ENCODE measurements at regions not wholly inside any gene's neighbourhood (a gene's known extent, or its start where the extent isn't known, plus 50 kb on each side); places are given as distances from the start of the nearest gene placed in this dataset.

DNA sequence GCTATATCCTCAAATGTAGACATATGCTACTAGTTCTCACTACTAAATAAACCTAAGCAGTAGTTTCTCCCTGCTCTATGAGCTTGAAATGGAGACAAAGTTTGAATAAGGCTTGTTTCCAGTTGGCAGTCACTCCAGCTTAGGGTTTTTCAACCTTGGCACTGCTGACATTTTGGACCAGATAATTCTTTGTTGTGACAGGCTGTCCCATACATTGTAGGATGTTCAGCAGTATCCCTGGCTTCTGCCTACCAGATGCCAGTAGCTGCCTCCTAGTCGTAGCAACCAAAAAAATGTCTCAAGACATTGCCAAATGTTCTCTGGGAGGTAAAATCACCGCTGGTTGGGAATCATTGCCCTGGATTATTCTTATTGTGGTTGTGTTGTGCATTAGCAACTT is 182.7 kb upstream of the PARD3B start:
- Histone ChIP-seq H3K36me3 (ENCODE audit: control insufficient read depth in 2 of 2, insufficient read depth in 1 of 2, low read length in 2 of 2) (no peaks in the 10 kb centered on the region), H3K27ac (ENCODE audit: extremely low read depth, low read depth, low read length) (no peak overlapping the region), H3K4me1 (ENCODE audit: control insufficient read depth, insufficient read depth, low read length) (no peaks in the 10 kb centered on the region), H3K9me3 (ENCODE audit: control insufficient read depth, insufficient read depth, low read depth, low read length) (no peaks in the 10 kb centered on the region), H3K4me3 (ENCODE audit: low read depth, low read length) (no peak overlapping the region)
- ChIA-PET CTCF (interaction anchor here (0.7 to 1.2 kb wide), 2 partner anchors 57 to 1359 kb away, joined by 3 to 4 read pairs; no protein-coding TSS in a partner anchor), POLR2A (no interaction called here)
- no peak for TF ChIP-seq ZNF792 (tag by site-specific recombination; IDR thresholded peaks at IDR 0.05)
- TF ChIP-seq, protein P1, sequence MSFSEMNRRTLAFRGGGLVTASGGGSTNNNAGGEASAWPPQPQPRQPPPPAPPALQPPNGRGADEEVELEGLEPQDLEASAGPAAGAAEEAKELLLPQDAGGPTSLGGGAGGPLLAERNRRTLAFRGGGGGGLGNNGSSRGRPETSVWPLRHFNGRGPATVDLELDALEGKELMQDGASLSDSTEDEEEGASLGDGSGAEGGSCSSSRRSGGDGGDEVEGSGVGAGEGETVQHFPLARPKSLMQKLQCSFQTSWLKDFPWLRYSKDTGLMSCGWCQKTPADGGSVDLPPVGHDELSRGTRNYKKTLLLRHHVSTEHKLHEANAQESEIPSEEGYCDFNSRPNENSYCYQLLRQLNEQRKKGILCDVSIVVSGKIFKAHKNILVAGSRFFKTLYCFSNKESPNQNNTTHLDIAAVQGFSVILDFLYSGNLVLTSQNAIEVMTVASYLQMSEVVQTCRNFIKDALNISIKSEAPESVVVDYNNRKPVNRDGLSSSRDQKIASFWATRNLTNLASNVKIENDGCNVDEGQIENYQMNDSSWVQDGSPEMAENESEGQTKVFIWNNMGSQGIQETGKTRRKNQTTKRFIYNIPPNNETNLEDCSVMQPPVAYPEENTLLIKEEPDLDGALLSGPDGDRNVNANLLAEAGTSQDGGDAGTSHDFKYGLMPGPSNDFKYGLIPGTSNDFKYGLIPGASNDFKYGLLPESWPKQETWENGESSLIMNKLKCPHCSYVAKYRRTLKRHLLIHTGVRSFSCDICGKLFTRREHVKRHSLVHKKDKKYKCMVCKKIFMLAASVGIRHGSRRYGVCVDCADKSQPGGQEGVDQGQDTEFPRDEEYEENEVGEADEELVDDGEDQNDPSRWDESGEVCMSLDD (tag by site-specific recombination; IDR thresholded peaks at IDR 0.05) = no peak
- no peak for TF ChIP-seq SP3 (tag by site-specific recombination; IDR thresholded peaks at IDR 0.05)
- TF ChIP-seq ZBTB48 (tag by site-specific recombination; IDR thresholded peaks at IDR 0.05) = no peak
- TF ChIP-seq ZNF48 (tag by site-specific recombination; IDR thresholded peaks at IDR 0.05) = no peak
- no peak for TF ChIP-seq ZBTB1 (tag by site-specific recombination; IDR thresholded peaks at IDR 0.05)
- no peak for TF ChIP-seq ZNF426 (tag by site-specific recombination; IDR thresholded peaks at IDR 0.05)
- TF ChIP-seq ZNF16 (tag by site-specific recombination; IDR thresholded peaks at IDR 0.05; ENCODE audit: low read depth) = no peak
- no peak for TF ChIP-seq HOXA7 (CRISPR knock-in tag; IDR thresholded peaks at IDR 0.05; ENCODE audit: borderline replicate concordance)
- no peak for TF ChIP-seq ZNF211 (tag by site-specific recombination; IDR thresholded peaks at IDR 0.05; ENCODE audit: low read depth)
- TF ChIP-seq ZNF184 (tag by site-specific recombination; IDR thresholded peaks at IDR 0.05) = no peak
- TF ChIP-seq KLF8 (tag by site-specific recombination; IDR thresholded peaks at IDR 0.05) = no peak

DNA sequence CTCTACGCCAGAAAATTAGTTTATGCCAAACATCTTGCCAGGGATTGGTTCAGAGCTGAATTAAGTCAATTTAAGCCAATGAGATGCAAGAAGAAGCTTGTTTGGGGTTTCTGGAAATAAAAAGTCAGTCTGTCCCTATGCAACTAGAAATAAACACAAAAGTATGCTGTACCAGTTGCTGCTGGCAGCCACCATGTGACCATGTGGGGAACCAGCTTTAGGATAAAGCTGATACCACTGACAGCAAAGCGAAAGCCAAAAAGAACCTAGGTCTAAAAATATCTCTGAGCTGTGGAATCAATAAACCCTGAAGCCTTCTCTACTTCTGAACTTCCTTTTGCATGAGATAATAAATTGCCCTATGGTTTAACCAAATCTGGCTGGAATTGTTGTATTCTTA is 181.8 kb upstream of the PARD3B start:
- CTCF ChIA-PET = interaction anchor here (0.7 kb wide), 1 partner anchor 256 kb away, joined by 5 read pairs; no protein-coding TSS in a partner anchor

GRCh38 chr2:204364860-204365535 is 180.3 kb upstream of the PARD3B start:
- ChIA-PET POLR2A (no interaction called here), CTCF (no interaction called here)
- Histone ChIP-seq H3K36me3 (ENCODE audit: control insufficient read depth in 2 of 2, insufficient read depth in 1 of 2, low read length in 2 of 2) (no peaks in the 10 kb centered on the region), H3K4me1 (ENCODE audit: control insufficient read depth, insufficient read depth, low read length) (no peaks in the 10 kb centered on the region), H3K9me3 (ENCODE audit: control insufficient read depth, insufficient read depth, low read depth, low read length) (no peaks in the 10 kb centered on the region), H3K27ac (ENCODE audit: extremely low read depth, low read depth, low read length) (no peak overlapping the region), H3K4me3 (ENCODE audit: low read depth, low read length) (no peak overlapping the region)
- TF ChIP-seq ZNF311 (tag by site-specific recombination; IDR thresholded peaks at IDR 0.05; ENCODE audit: borderline replicate concordance) (no peak), SCRT2 (tag by site-specific recombination; IDR thresholded peaks at IDR 0.05) (no peak)

More for the DNA sequence above, 181.8 kb upstream of the PARD3B start:
- Histone ChIP-seq H3K9me3 (ENCODE audit: control insufficient read depth, insufficient read depth, low read depth, low read length) (no peaks in the 10 kb centered on the region), H3K27ac (ENCODE audit: extremely low read depth, low read depth, low read length) (no peak overlapping the region), H3K36me3 (ENCODE audit: control insufficient read depth in 2 of 2, insufficient read depth in 1 of 2, low read length in 2 of 2) (no peaks in the 10 kb centered on the region), H3K4me3 (ENCODE audit: low read depth, low read length) (no peak overlapping the region), H3K4me1 (ENCODE audit: control insufficient read depth, insufficient read depth, low read length) (no peaks in the 10 kb centered on the region)
- TF ChIP-seq ZNF555 (tag by site-specific recombination; conservative IDR thresholded peaks at IDR 0.05) (no peak), ZNF76 (tag by site-specific recombination; IDR thresholded peaks at IDR 0.05; ENCODE audit: borderline replicate concordance, low read depth) (no peak), ZNF664 (tag by site-specific recombination; IDR thresholded peaks at IDR 0.05) (no peak), ZNF548 (tag by site-specific recombination; IDR thresholded peaks at IDR 0.05) (no peak), ZNF837 (tag by site-specific recombination; IDR thresholded peaks at IDR 0.05) (no peak), WT1 (tag by site-specific recombination; IDR thresholded peaks at IDR 0.05) (no peak), ZNF677 (tag by site-specific recombination; IDR thresholded peaks at IDR 0.05) (no peak), ZXDB (tag by site-specific recombination; IDR thresholded peaks at IDR 0.05) (no peak)
- POLR2A ChIA-PET = no interaction called here

Measured in HEK293 (cell line).